ENCODE measurements at regions not wholly inside any gene's neighbourhood (a gene's known extent, or its start where the extent isn't known, plus 50 kb on each side); places are given as distances from the start of the nearest gene placed in this dataset.

DNA sequence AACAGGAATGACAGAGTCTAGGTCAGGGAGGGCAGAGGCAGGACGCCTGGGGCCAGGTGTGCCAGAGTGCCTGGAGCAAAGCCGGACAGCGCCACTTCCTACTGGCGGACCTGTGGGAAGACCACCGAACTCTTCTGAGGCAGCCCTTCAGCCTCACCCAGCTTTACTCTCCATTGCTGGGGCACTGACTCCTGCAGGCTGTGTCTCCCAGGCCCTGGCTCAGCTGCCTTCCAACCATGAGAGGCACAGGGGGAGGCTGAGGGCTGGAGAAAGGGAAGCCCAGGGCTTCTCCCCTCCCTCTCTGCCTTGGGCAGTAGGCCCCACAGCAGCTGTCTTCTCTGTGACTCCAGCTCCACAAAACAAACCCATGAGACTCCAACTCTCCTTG, 139.6 kb upstream of the UNC5B start:
- TF ChIP-seq CTCF (IDR thresholded peaks at IDR 0.05; ENCODE audit: borderline replicate concordance, extremely low read depth, low read length, poor library complexity, severe bottlenecking): no peak
- TF ChIP-seq EZH2 (IDR thresholded peaks at IDR 0.05; ENCODE audit: borderline replicate concordance, low read depth, low read length, severe bottlenecking): no peak
